Loucy (cell line): ENCODE measurements at regions not wholly inside any gene's neighbourhood (a gene's known extent, or its start where the extent isn't known, plus 50 kb on each side); places are given as distances from the start of the nearest gene placed in this dataset.

Experiments used
- EZH2phosphoT487 ChIP-seq: fragments of 200-600 bp; IDR thresholded peaks from 2 replicates; pipeline ENCODE4 v1.6.1; 2018; ENCODE audit warnings: antibody characterized with exemption, mild to moderate bottlenecking, moderate library complexity, borderline replicate concordance
- TF ChIP-seq, protein P1 (sequence below): fragments of 200-600 bp; sonication (generic); conservative IDR thresholded peaks from 2 replicates; pipeline ENCODE4 v1.5.1; 2014; ENCODE audit warnings: mild to moderate bottlenecking, antibody characterized with exemption, low read length

DNA sequence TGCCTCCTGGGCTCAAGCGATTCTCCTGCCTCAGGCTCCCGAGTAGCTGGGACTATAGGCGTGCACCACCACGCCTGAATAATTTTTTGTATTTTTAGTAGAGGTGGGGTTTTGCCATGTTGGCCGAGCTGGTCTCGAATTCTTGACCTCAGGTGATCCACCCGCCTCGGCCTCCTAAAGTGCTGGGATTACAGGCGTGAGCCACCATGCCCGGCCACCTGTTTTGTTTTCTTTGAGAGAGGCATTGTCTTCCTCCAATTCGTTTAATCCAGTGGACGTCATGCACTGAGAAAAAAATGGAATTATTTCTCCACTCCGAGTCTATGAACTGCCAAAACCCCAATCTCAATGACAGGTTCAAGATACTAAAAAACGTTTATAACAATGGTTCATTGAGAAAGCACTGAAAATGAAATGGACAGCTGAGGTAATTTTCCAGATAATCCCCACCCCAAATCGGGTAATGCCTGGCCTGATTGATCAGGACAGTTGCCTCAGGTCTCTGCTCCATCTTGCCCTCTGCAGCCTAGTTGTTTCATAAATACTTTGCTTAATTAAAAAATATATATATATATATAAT, 132.7 kb upstream of the PARP11 start:
- TF ChIP-seq, protein P1, sequence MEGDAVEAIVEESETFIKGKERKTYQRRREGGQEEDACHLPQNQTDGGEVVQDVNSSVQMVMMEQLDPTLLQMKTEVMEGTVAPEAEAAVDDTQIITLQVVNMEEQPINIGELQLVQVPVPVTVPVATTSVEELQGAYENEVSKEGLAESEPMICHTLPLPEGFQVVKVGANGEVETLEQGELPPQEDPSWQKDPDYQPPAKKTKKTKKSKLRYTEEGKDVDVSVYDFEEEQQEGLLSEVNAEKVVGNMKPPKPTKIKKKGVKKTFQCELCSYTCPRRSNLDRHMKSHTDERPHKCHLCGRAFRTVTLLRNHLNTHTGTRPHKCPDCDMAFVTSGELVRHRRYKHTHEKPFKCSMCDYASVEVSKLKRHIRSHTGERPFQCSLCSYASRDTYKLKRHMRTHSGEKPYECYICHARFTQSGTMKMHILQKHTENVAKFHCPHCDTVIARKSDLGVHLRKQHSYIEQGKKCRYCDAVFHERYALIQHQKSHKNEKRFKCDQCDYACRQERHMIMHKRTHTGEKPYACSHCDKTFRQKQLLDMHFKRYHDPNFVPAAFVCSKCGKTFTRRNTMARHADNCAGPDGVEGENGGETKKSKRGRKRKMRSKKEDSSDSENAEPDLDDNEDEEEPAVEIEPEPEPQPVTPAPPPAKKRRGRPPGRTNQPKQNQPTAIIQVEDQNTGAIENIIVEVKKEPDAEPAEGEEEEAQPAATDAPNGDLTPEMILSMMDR: no peak
- no peak for TF ChIP-seq EZH2phosphoT487
